ENCODE measurements at regions not wholly inside any gene's neighbourhood (a gene's known extent, or its start where the extent isn't known, plus 50 kb on each side); places are given as distances from the start of the nearest gene placed in this dataset.

GRCh38 chr2:12054956-12055618 is 308.7 kb downstream of the LPIN1 start:
- intact Hi-C loops (cut with DNase I): no loop called here
- no peaks in the 10 kb centered on the region for H3K9me3 ChIP-seq
- no peaks in the 10 kb centered on the region for H3K4me1 ChIP-seq
- H3K27ac ChIP-seq: no peak overlapping the region
- no peaks in the 10 kb centered on the region for H3K36me3 ChIP-seq (replicated peaks in 1 of 2; ENCODE audit: insufficient read depth in 1 of 2, low read depth in 2 of 2)
- no peak for ATAC-seq
- no peaks in the 10 kb centered on the region for H3K27me3 ChIP-seq
- H3K4me3 ChIP-seq: no peak overlapping the region
- TF ChIP-seq CTCF (IDR thresholded peaks at IDR 0.05) (no peak), POLR2A (IDR thresholded peaks at IDR 0.05) (no peak)
- WGBS, 2 donors: 58 to 59% methylated on average over 3 of the region's 3 CpGs
- DNase-seq: no peak

GRCh38 chr2:12057436-12058166 is 311.2 kb downstream of the LPIN1 start:
- no peaks in the 10 kb centered on the region for H3K36me3 ChIP-seq (replicated peaks in 1 of 2; ENCODE audit: insufficient read depth in 1 of 2, low read depth in 2 of 2)
- 44 to 58% methylated on average over 12 of the region's 12 CpGs for WGBS, 2 donors
- H3K4me1 ChIP-seq: no peaks in the 10 kb centered on the region
- no peaks in the 10 kb centered on the region for H3K9me3 ChIP-seq
- intact Hi-C loops (cut with DNase I): no loop called here
- no peak overlapping the region for H3K27ac ChIP-seq
- H3K27me3 ChIP-seq: no peaks in the 10 kb centered on the region
- peak in 2 of 4 donors; percentile 7 to 42 for DNase-seq
- no peak for TF ChIP-seq CTCF (IDR thresholded peaks at IDR 0.05)
- no peak overlapping the region for H3K4me3 ChIP-seq
- no peak for ATAC-seq

- WGBS, 2 donors: 68 to 69% methylated on average over 2 of the region's 2 CpGs
- Histone ChIP-seq H3K36me3 (replicated peaks in 1 of 2; ENCODE audit: insufficient read depth in 1 of 2, low read depth in 2 of 2) (no peaks in the 10 kb centered on the region), H3K27me3 (no peaks in the 10 kb centered on the region), H3K4me3 (no peak overlapping the region), H3K27ac (no peak overlapping the region), H3K4me1 (no peaks in the 10 kb centered on the region), H3K9me3 (no peaks in the 10 kb centered on the region)
- ATAC-seq (no peak), DNase-seq (no peak)
- TF ChIP-seq POLR2A (IDR thresholded peaks at IDR 0.05): no peak
- no peak for TF ChIP-seq CTCF (IDR thresholded peaks at IDR 0.05)
- intact Hi-C loops (cut with DNase I): no loop called here
Measured at GRCh38 chr2:12059616-12060441, 313.4 kb downstream of the LPIN1 start.

GRCh38 chr2:12060886-12061285 is 314.5 kb downstream of the LPIN1 start:
- H3K4me3 ChIP-seq: no peak overlapping the region

More at GRCh38 chr2:12060886-12061285, 314.5 kb downstream of the LPIN1 start:
- H3K4me1 ChIP-seq: no peaks in the 10 kb centered on the region
- ATAC-seq (no peak), DNase-seq (no peak)
- WGBS, 2 donors: 45 to 50% methylated on average over 5 of the region's 5 CpGs
- H3K36me3 ChIP-seq (replicated peaks in 1 of 2; ENCODE audit: insufficient read depth in 1 of 2, low read depth in 2 of 2): no peaks in the 10 kb centered on the region
- no peak overlapping the region for H3K27ac ChIP-seq
- H3K9me3 ChIP-seq: no peaks in the 10 kb centered on the region
- intact Hi-C loops (cut with DNase I): no loop called here
- TF ChIP-seq CTCF (IDR thresholded peaks at IDR 0.05) (no peak), POLR2A (IDR thresholded peaks at IDR 0.05) (no peak)
- no peaks in the 10 kb centered on the region for H3K27me3 ChIP-seq
